HG02885 (cell line): ENCODE measurements at regions not wholly inside any gene's neighbourhood (a gene's known extent, or its start where the extent isn't known, plus 50 kb on each side); places are given as distances from the start of the nearest gene placed in this dataset.
A peak's percentile ranks its signal among the peaks of the same experiment; 100 is the strongest.
"Not testable (repeated sequence)": the region's sequence is repeated elsewhere in the genome, so short reads cannot be mapped to it uniquely, and the experiment has no call there.

ENCODE experiments used
- ATAC-seq: cut with Tn5 transposase; IDR thresholded peaks from one replicate; pipeline ENCODE4 v1.9.1; 2021; ENCODE audit warnings: mild to moderate bottlenecking; ENCODE audit not compliant: unreplicated experiment, poor library complexity

DNA sequence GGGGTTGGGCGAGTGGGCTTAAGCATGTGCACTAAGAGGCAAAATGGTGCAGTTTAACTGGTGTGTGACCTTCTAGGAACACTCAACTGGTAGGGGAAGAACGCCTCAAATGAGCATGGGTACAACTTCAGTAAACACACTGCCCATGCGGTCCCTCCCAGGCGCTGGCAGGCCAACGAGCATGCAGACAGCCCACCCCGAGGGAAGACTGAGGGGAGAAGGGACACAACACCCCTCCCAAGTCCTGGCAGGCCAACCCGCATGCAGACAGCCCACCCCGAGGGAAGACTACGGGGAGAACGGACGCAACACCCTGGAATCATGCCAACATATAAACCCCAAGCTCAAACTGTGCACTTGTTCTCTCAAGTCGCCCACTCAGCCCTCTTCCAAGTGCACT lies 456.0 kb downstream of the FBXO15 start:
- no peak for ATAC-seq

DNA sequence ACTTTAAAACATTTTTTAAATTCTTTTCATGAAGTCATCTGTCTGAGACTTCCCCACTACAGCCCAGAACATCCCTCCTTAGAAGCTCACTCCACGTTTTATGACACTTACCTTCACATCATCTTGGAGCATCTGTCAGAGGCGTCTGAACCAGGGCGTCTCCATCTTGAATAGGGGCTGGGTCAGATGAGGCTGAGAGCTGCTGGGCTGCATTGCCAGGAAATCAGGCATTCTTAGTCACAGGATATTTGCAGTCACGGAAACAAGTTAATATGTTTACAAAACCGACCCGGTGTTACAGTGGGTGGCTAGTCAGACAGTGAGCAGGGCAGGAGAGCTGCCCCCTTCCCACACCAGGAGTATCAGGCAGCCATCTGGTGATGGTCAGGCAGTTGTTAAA lies 456.5 kb downstream of the FBXO15 start:
- no peak for ATAC-seq

DNA sequence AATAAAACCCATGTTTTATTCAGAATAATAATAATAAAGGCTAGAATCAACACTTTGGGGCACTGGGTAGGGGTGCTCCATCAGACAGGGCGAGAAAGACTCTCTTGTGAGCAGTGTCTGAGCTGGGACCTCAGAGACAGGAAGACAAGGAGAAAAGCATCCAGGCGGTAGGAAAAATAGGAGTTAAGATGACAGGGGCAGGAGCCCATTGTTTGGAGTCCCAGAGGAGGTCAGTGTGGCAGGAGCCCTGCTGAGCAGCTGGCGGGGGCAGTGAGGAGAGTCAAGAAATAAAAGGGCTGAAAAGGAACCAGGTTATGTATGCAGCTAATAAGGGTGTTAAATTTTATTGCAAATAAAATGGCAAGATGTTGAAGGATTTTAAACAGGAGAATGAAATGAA lies 457.4 kb downstream of the FBXO15 start:
- ATAC-seq, result no peak

DNA sequence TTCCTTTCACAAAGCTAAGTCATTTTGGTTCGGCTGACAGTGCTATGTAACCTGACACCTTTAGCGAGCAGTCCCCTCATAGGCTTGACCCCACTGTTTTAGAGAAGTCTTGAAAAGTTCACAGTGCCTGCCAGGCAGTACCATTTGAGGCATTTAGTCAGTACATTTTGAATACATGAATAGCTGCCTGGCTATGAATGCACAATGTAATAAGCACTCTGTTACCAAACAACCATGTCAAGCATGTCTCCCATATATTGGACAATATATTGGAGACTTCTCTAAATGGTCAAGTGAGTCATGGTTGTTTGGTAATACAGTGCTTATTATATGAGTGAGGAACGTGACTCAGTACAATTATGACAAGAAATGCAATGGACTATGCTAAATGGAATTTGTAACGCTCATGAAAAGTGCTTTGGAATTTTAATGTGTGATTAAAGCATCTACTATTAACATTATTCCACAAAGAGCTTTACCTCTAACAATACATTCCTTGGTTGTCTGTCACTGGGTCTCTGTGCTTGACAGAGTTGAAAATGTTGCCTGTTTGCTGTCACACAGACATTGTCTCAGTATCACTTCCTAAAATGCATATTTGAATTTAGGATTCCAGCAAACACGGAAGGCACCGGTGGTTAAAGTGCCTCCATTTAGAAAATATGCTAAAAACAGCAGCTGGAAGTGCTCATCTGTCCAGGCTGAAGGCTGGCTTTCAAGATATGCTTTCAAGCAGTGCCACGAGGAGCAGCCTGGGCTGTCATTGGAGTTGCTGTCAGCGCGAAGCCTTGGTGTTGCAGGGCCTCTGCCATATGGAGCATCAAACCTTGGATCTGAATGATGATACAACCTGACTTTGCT lies 458.6 kb downstream of the FBXO15 start:
- ATAC-seq, result peak; percentile 60

DNA sequence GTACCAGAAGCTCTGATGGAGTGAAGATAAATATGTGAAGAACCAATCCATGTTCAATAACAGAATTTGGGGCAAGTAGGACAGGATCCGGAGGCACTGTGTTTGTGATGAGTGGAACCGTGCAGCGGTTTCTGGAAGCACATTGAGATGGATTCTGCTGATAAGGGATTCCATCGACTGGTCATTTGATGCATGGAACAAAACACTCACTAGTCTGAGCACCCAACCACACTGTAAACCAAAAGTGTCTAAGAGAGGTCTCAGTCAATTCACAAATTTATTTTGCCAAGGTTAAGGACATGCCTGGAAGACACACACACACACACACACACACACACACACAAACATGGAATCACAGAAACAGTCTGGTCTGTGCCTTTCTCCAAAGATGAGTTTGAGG lies 459.5 kb downstream of the FBXO15 start:
- ATAC-seq, result no peak

DNA sequence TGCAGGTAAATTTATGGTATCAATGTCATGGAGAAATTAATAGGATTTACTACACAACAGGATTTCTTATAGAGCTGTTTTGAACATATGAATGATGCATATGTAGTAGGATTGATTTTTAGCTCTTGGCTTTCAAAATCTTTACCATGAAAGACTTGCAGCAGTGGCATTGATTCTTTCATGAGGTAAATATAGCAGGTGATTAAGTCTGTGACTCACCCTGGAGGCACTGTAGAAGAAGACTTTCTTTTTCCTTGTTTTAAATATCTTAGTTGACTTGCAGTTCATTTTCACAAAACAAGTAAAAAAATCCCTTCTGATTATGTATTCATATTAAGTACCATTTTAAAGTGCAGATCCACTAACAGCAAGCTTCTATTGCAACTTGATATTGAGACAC lies 463.0 kb downstream of the FBXO15 start:
- no peak for ATAC-seq

DNA sequence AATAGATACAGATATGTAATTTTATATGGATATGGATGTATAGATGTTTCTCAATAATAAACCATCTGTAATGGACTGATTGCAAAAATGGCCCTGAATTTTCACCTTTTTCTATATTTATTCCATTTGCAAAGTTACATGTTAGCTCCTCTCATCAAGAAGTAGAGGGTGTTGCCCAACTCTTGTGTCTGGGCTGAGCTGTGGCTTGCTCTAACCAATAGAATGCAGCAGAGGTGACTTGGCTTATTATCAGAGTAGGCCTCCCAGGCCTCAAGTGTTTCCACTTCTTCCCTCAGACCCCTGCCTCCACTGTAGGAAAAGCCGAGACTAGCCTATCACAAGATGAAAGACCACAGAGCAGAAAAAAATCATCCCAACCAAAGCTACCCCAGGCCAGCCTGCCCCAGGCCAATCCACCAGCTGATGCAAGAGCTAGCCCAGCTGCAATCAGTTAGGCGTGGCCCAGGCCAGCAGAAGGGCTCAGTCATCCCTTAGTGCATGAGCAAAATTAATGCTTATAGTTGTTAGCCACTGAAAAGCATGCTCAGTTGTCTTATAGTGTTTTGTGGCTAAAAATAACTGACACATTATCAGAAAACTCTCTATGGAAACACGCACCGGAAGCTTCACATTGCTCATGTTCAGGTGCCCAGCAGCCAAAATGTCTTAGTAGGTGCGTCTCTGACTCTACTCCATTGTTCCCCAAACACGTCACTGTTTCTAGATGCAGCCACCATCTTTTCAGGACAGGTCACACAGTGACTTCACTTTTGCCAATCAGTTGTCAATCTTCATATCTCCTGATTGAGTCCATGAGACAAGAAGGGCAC lies 464.0 kb downstream of the FBXO15 start:
- no peak for ATAC-seq

DNA sequence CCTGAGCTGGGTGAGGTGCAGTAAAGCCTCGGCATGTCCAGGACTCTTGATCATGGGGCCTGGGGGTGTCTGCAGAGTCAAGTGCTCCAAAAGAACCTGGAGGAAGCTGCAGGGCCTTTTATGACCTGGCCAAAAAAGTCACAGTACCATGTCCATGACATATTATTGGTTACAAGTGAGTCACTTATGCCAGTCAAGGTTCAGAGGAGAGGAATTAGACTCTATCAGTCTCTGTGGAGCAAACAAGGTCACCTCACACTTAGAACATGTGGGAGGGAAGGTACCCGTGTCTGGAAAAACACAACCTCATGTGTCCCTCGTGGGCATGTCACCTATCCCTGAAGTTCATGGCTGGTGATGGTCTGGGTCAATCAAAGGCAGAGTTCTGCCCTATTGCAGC lies 465.7 kb downstream of the FBXO15 start:
- no peak for ATAC-seq

DNA sequence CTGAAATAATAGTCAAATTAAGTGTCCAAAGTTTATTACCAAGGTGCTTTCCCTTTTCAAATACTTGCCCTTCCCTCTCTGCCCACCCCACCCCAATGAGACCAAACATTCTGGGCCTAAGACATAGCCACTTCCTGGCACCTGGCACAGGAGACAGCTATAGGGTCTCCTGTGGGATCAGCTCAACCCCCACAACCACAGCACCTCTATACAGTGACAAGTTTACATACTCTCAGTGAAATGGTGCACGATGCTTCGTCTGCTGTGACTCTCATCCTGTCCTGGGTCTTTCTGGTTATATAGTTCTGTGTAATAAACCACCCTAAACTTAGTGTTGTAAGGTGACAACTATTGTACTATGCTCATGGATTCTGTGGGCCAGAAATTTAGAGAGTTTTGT lies 466.2 kb downstream of the FBXO15 start:
- ATAC-seq, result no peak

DNA sequence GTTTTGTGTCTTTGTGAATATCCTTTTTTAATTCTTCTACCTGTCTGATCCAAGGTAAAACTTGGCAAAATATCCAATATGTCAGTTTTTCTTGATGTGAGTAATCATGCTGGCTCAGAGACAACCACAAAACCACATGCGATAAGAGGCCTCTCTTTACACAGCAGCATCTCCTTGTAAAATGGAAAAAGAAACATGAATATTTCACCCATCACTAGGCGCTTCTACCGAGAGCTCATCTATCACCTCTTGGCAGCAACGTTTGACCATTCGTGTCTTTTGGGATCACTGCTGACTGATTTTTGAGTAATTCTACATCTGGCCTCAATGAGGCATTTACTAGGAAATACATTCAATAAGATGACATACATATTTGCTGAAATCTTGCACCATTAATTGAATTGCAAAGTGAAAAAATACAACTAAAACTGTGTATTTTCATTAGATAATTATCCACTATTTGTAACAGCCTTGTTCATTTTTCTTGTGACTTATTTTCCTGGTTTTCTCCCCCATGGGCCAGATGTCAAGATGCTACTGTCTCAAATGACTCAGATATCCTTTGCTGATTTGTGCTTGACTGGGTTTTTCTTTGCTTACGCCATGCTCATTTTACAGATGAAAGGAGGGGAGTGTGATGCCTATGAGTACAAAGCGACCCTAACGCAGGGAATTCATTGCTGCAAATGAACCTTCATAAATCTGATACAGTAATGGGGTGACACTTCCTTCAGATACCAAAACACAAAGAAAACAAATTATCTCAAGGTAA lies 467.5 kb downstream of the FBXO15 start:
- ATAC-seq, result no peak

DNA sequence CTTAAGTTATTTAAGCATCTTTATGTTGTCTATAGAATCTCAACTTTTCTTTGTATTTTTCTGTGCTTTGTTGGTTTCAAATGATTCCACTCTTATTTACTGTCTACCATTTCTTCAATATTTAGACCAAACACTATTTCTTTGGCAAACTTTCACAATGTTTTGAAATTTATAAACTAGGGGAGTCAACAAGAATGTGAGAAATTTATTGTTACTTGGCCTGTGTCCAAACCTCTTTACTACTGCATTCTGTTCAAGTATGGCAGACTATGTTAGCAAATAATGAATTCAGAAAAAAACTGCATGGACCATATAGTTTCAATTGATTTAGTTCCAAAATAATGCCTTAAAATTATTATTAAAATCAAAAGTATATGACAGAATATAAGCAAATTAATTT lies 470.2 kb downstream of the FBXO15 start:
- no peak for ATAC-seq

DNA sequence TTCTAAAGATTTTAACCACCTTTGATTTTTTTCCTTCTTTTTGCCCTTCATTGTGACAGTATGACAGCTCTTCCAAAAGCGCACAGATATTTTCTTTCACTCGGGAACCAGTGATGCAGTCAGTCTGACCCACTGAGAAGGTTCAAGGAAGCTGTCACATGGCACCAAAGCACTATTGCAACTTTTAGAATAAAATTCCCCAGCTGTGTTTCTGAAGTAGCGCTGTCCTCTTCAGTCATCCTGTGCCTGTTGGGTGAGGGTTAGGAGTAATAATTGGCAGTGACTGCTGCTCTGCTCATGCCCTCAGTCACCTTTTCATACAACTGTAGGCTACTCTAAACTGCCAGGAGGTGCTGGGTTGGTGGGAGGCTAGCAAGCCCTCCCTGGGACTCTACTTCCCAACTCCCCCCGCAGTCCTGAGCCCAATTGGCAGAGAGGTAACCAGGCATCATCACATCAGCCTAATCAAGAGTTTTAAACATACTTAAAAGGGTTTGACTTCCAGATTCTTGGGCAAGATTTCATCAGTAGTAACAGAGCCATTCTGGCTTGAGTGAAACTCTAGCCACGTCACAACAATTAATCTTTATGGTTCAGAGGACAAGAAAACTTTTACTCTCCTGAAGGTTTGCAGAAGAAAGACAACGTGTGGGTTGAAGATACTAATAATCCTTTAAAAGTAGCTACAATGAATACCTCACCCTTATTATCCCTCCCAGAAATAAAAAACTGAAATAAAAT lies 473.3 kb downstream of the FBXO15 start:
- ATAC-seq, result no peak

DNA sequence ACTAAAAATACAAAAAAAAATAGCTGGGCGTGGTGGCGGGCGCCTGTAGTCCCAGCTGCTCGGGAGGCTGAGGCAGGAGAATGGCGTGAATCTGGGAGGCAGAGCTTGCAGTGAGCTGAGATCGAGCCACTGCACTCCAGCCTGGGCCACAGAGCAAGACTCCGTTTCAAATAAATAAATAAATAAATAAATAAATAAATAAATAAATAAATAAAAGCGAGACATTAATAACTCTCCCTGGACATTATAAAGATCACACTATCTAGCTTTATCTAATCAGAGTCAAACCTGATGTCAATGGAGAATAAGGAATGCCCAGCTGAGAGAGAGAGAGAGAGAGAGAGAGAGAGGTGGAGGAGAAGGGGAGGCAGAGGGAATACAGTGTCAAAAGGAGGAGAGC lies 476.2 kb downstream of the FBXO15 start:
- ATAC-seq, result not testable (repeated sequence)

DNA sequence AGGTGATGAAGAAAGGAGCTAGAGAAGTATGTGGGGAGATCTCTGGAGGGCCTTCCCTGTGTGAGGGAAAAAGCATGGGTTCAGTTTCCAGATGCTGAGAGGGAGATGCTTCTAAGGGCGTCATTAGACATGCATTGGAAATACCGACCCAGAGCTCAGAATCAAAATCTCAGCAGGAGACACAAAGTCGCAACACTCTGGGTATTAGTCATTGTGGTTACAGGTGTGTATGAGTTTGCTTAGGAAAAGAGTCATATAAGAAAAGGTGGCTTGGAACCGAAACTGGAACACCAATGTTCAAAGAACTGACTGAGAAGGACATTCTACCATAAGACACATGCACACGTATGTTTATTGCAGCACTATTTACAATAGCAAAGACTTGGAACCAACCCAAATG lies 477.1 kb downstream of the FBXO15 start:
- ATAC-seq, result no peak

DNA sequence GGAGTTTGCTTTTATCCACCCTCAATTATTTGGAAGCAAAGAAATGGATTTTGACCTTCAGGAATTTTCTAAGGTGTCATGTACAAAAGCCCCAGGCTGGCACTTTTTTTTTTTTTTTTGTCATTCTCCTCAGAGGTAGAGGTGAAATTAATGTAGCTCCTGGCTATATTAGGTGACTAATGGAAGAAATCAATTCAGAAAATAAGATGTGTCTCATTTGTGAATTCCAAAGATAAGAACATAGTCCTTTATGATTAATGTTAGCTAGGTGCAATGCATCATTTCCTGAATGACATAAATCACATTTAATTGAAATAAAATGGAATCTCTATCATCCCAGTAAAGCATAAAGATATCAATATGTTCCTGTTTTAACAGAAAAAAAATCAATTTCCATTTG lies 477.6 kb downstream of the FBXO15 start:
- ATAC-seq, result no peak

DNA sequence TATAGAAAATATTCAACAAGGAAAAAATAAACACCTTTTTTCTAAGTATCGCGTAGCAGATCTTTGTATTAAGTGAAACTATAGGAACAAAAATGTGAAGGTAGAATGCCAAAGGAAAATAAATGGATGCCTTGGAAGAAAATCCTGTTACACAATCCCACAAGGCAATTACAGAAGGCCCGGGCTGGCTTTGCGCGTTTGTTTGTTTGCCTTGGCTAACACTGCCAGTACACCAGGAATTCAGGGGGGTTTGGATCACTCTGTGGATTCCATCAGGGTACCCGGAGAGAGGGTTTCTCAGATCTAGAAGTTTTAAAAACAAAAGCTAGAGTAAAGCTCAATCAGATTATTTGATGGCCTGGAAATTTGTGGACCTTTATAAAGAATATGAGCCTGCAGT lies 478.3 kb downstream of the FBXO15 start:
- ATAC-seq, result no peak

DNA sequence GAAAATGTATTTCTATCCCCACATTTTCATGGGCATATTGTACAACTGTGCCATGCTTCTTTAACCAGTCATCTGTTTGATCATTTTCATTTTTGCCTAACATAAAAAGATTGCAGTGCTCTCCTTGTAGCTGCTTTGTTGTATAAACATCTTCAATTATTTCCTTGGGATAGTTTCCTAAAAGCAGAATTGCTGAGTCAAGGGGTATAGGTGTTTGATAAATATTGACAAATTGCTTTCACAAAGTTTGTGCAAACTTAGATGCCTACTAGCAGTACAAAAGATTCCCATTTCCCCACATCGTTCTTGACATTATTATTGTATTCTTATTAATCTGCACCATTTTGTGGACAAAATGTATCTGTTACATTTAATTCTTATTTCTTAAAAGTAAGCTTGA lies 479.6 kb downstream of the FBXO15 start:
- ATAC-seq, result no peak

DNA sequence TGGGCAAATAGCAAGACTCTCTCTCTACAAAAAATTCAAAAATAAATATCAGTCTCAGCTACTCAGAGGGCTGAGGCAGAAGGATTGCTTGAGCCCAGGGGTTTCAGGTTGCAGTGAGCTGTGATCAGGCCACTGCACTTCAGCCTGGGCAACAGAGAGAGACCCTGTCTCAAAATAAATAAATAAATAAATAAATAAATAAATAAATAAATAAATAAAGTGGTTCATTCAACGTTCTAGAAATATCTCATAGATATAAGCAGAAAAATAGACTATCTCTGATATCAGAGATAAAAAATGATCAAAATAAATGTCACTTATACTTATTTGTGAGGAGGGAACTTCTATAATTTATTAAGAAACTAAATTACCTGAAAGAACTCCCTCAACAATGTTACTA lies 480.9 kb downstream of the FBXO15 start:
- no peak for ATAC-seq

DNA sequence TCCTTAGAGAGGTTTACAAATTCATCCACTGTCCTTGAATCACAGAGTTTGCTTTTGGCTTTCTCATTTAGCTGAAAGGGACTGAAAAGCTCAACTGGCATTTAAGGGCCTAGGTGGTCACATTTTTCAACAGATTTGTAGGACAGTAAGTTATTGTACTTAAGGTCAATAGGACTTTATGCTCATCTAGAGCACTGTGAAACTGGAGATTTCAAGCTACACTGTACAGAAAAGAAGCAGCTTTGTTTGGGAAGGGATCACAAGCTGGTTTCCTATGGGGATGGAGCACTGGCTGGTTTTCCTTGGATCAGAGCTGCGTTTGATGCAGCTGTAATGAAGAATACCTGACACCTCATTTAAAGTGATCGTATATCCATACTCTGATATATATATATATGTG lies 482.7 kb downstream of the FBXO15 start:
- no peak for ATAC-seq

DNA sequence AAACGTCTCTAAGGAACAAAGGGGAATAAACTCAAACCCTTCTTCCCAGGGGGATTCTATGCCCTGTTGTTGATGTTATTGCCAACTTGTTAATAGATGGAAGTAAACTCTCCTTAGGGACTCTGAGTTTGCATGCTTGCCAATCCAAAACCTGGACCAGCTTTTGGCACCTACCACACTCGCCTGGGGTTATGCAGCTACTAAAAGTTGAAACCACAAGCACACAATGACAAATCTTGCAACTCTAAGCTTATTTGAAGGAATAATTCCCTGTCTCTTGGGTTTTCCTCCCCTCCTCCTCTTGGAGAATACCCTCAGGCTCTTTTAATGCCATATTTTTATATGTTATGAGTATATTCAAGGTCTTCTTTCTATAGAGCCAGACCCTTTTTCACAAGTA lies 484.1 kb downstream of the FBXO15 start:
- ATAC-seq, result no peak
